ENCODE measurements at regions not wholly inside any gene's neighbourhood (a gene's known extent, or its start where the extent isn't known, plus 50 kb on each side); places are given as distances from the start of the nearest gene placed in this dataset.
"Not testable (repeated sequence)": the region's sequence is repeated elsewhere in the genome, so short reads cannot be mapped to it uniquely, and the experiment has no call there.

- H3K27ac ChIP-seq (ENCODE audit: low read depth, low read length), result no peak overlapping the region
- H3K9me3 ChIP-seq (ENCODE audit: control insufficient read depth, insufficient read depth, low read length), result no peaks in the 10 kb centered on the region
- no peak for DNase-seq (ENCODE audit: low read depth in 4 of 6, low spot score in 6 of 6)
- no peaks in the 10 kb centered on the region for H3K27me3 ChIP-seq (ENCODE audit: control insufficient read depth, insufficient read depth, low read length)
- H3K4me3 ChIP-seq (ENCODE audit: low read depth, low read length), result no peak overlapping the region
- no peaks in the 10 kb centered on the region for H3K4me1 ChIP-seq (ENCODE audit: control insufficient read depth, insufficient read depth, low read length)
- H3K36me3 ChIP-seq (ENCODE audit: control insufficient read depth, insufficient read depth, low read length), result no peaks in the 10 kb centered on the region
These were observed 513.2 kb upstream of the TBL1XR1 start for GRCh38 chr3:177710506-177710905.

- Histone ChIP-seq H3K9me3 (ENCODE audit: control insufficient read depth, insufficient read depth, low read length) (no peaks in the 10 kb centered on the region), H3K27me3 (ENCODE audit: control insufficient read depth, insufficient read depth, low read length) (no peaks in the 10 kb centered on the region), H3K4me1 (ENCODE audit: control insufficient read depth, insufficient read depth, low read length) (no peaks in the 10 kb centered on the region), H3K36me3 (ENCODE audit: control insufficient read depth, insufficient read depth, low read length) (no peaks in the 10 kb centered on the region), H3K4me3 (ENCODE audit: low read depth, low read length) (no peak overlapping the region), H3K27ac (ENCODE audit: low read depth, low read length) (no peak overlapping the region)
- 80% methylated on average over 3 of the region's 4 CpGs for WGBS (ENCODE audit: insufficient coverage)
- DNase-seq (ENCODE audit: low read depth in 4 of 6, low spot score in 6 of 6), result no peak
These were observed 514.4 kb upstream of the TBL1XR1 start for GRCh38 chr3:177711637-177712036.

GRCh38 chr3:177713928-177714900 lies 516.9 kb upstream of the TBL1XR1 start:
- Histone ChIP-seq H3K4me3 (ENCODE audit: low read depth, low read length) (no peak overlapping the region), H3K27me3 (ENCODE audit: control insufficient read depth, insufficient read depth, low read length) (no peaks in the 10 kb centered on the region), H3K9me3 (ENCODE audit: control insufficient read depth, insufficient read depth, low read length) (no peaks in the 10 kb centered on the region), H3K27ac (ENCODE audit: low read depth, low read length) (no peak overlapping the region), H3K4me1 (ENCODE audit: control insufficient read depth, insufficient read depth, low read length) (no peaks in the 10 kb centered on the region), H3K36me3 (ENCODE audit: control insufficient read depth, insufficient read depth, low read length) (no peaks in the 10 kb centered on the region)
- peak in 2 of 6 donors; percentile 34 to 49 for DNase-seq (ENCODE audit: low read depth in 4 of 6, low spot score in 6 of 6)
- 100% methylated on average over 1 of the region's 3 CpGs for WGBS (ENCODE audit: insufficient coverage)

- Histone ChIP-seq H3K9me3 (ENCODE audit: control insufficient read depth, insufficient read depth, low read length) (no peaks in the 10 kb centered on the region), H3K4me3 (ENCODE audit: low read depth, low read length) (no peak overlapping the region), H3K4me1 (ENCODE audit: control insufficient read depth, insufficient read depth, low read length) (no peaks in the 10 kb centered on the region), H3K36me3 (ENCODE audit: control insufficient read depth, insufficient read depth, low read length) (no peaks in the 10 kb centered on the region), H3K27ac (ENCODE audit: low read depth, low read length) (no peak overlapping the region), H3K27me3 (ENCODE audit: control insufficient read depth, insufficient read depth, low read length) (no peaks in the 10 kb centered on the region)
- DNase-seq (ENCODE audit: low read depth in 4 of 6, low spot score in 6 of 6), result no peak
- WGBS (ENCODE audit: insufficient coverage), result no CpG with 5 or more reads among the region's 3 CpGs
These were observed 517.7 kb upstream of the TBL1XR1 start for GRCh38 chr3:177714945-177715344.

GRCh38 chr3:177715980-177716379 lies 518.7 kb upstream of the TBL1XR1 start:
- H3K27ac ChIP-seq (ENCODE audit: low read depth, low read length), result no peak overlapping the region
- no peak for DNase-seq (ENCODE audit: low read depth in 4 of 6, low spot score in 6 of 6)
- H3K36me3 ChIP-seq (ENCODE audit: control insufficient read depth, insufficient read depth, low read length), result no peaks in the 10 kb centered on the region
- H3K9me3 ChIP-seq (ENCODE audit: control insufficient read depth, insufficient read depth, low read length), result no peaks in the 10 kb centered on the region
- H3K4me3 ChIP-seq (ENCODE audit: low read depth, low read length), result no peak overlapping the region
- H3K4me1 ChIP-seq (ENCODE audit: control insufficient read depth, insufficient read depth, low read length), result no peaks in the 10 kb centered on the region
- no peaks in the 10 kb centered on the region for H3K27me3 ChIP-seq (ENCODE audit: control insufficient read depth, insufficient read depth, low read length)
- 100% methylated on average over 1 of the region's 3 CpGs for WGBS (ENCODE audit: insufficient coverage)

- not testable (repeated sequence) for H3K4me1 ChIP-seq (ENCODE audit: control insufficient read depth, insufficient read depth, low read length); H3K36me3 ChIP-seq (ENCODE audit: control insufficient read depth, insufficient read depth, low read length); H3K27ac ChIP-seq (ENCODE audit: low read depth, low read length); H3K9me3 ChIP-seq (ENCODE audit: control insufficient read depth, insufficient read depth, low read length); DNase-seq (ENCODE audit: low read depth in 4 of 6, low spot score in 6 of 6); H3K27me3 ChIP-seq (ENCODE audit: control insufficient read depth, insufficient read depth, low read length); H3K4me3 ChIP-seq (ENCODE audit: low read depth, low read length)
- no CpG with 5 or more reads among the region's 3 CpGs for WGBS (ENCODE audit: insufficient coverage)
These were observed 523.6 kb upstream of the TBL1XR1 start for GRCh38 chr3:177720927-177721326.

- DNase-seq (ENCODE audit: low read depth in 4 of 6, low spot score in 6 of 6), result no peak
- Histone ChIP-seq H3K9me3 (ENCODE audit: control insufficient read depth, insufficient read depth, low read length) (no peaks in the 10 kb centered on the region), H3K27ac (ENCODE audit: low read depth, low read length) (no peak overlapping the region), H3K4me1 (ENCODE audit: control insufficient read depth, insufficient read depth, low read length) (peaks cover 3% of the 10 kb centered on the region), H3K27me3 (ENCODE audit: control insufficient read depth, insufficient read depth, low read length) (no peaks in the 10 kb centered on the region), H3K4me3 (ENCODE audit: low read depth, low read length) (no peak overlapping the region), H3K36me3 (ENCODE audit: control insufficient read depth, insufficient read depth, low read length) (no peaks in the 10 kb centered on the region)
- WGBS (ENCODE audit: insufficient coverage), result no CpG with 5 or more reads among the region's 3 CpGs
These were observed 524.8 kb upstream of the TBL1XR1 start for GRCh38 chr3:177721864-177722785.

GRCh38 chr3:177724020-177724638 lies 526.8 kb upstream of the TBL1XR1 start:
- H3K27ac ChIP-seq (ENCODE audit: low read depth, low read length), result no peak overlapping the region
- peak in 2 of 6 donors; percentile 59 to 75 for DNase-seq (ENCODE audit: low read depth in 4 of 6, low spot score in 6 of 6)
- WGBS (ENCODE audit: insufficient coverage), result 42% methylated on average over 5 of the region's 6 CpGs

GRCh38 chr3:177725165-177725564 lies 527.9 kb upstream of the TBL1XR1 start:
- no peak overlapping the region for H3K4me3 ChIP-seq (ENCODE audit: low read depth, low read length)
- no CpG with 5 or more reads among the region's 1 CpG for WGBS (ENCODE audit: insufficient coverage)
- H3K27ac ChIP-seq (ENCODE audit: low read depth, low read length), result no peak overlapping the region
- no peaks in the 10 kb centered on the region for H3K9me3 ChIP-seq (ENCODE audit: control insufficient read depth, insufficient read depth, low read length)
- no peak for DNase-seq (ENCODE audit: low read depth in 4 of 6, low spot score in 6 of 6)
- H3K36me3 ChIP-seq (ENCODE audit: control insufficient read depth, insufficient read depth, low read length), result no peaks in the 10 kb centered on the region
- peaks cover 8% of the 10 kb centered on the region for H3K4me1 ChIP-seq (ENCODE audit: control insufficient read depth, insufficient read depth, low read length)
- no peaks in the 10 kb centered on the region for H3K27me3 ChIP-seq (ENCODE audit: control insufficient read depth, insufficient read depth, low read length)

More at GRCh38 chr3:177724020-177724638, 526.8 kb upstream of the TBL1XR1 start:
- no peaks in the 10 kb centered on the region for H3K9me3 ChIP-seq (ENCODE audit: control insufficient read depth, insufficient read depth, low read length)
- H3K27me3 ChIP-seq (ENCODE audit: control insufficient read depth, insufficient read depth, low read length), result no peaks in the 10 kb centered on the region
- no peak overlapping the region for H3K4me3 ChIP-seq (ENCODE audit: low read depth, low read length)
- peaks cover 3% of the 10 kb centered on the region for H3K4me1 ChIP-seq (ENCODE audit: control insufficient read depth, insufficient read depth, low read length)
- no peaks in the 10 kb centered on the region for H3K36me3 ChIP-seq (ENCODE audit: control insufficient read depth, insufficient read depth, low read length)
